Keratinocyte (primary cell): ENCODE measurements at regions not wholly inside any gene's neighbourhood (a gene's known extent, or its start where the extent isn't known, plus 50 kb on each side); places are given as distances from the start of the nearest gene placed in this dataset.

ENCODE experiments used
- DNase-seq: peaks from one replicate; pipeline ENCODE4 v3.0.0-alpha.2; 2011; ENCODE audit warnings: low read depth, missing footprints, low spot score
- FAIRE-seq: peaks from 2 replicates; lab custom pipeline; 2011; peaks lifted over from hg19 to GRCh38; lab: Jason Lieb, UNC
- H2AFZ ChIP-seq: 2 replicates; pipeline ENCODE4 v1.6.0; 2012; ENCODE audit warnings: low read length, control low read depth, inconsistent platforms; ENCODE audit not compliant: control insufficient read depth
- H3K27ac ChIP-seq: 2 replicates; pipeline ENCODE4 v1.5.1; 2011; ENCODE audit warnings: low read length; ENCODE audit not compliant: control insufficient read depth, insufficient read depth
- H3K27me3 ChIP-seq: 3 replicates; pipeline ENCODE4 v1.6.0; 2011; ENCODE audit warnings: low read length; ENCODE audit not compliant: control insufficient read depth, insufficient read depth; ENCODE audit errors: extremely low read depth
- H3K36me3 ChIP-seq, 2 experiments: 2 replicates in 1 of 2; 3 replicates in 1 of 2; pipeline ENCODE4 v1.5.1; 2011; ENCODE audit warnings: low read length in 2 of 2, mild to moderate bottlenecking in 1 of 2; ENCODE audit not compliant: control insufficient read depth in 2 of 2, insufficient read depth in 2 of 2; ENCODE audit errors: extremely low read depth in 1 of 2
- H3K4me1 ChIP-seq: 3 replicates; pipeline ENCODE4 v1.5.1; 2011; ENCODE audit warnings: low read length; ENCODE audit not compliant: control insufficient read depth, insufficient read depth; ENCODE audit errors: extremely low read depth
- H3K4me2 ChIP-seq: 3 replicates; pipeline ENCODE4 v1.6.0; 2011; ENCODE audit warnings: low read depth, low read length; ENCODE audit not compliant: control insufficient read depth, insufficient read depth; ENCODE audit errors: extremely low read depth
- H3K4me3 ChIP-seq, 3 experiments: fragments of 200-600 bp in 1 of 3; sonication (generic) in 1 of 3; 2 replicates in 2 of 3; 3 replicates in 1 of 3; pipeline ENCODE4 v1.5.1; 2011 to 2016; ENCODE audit warnings: low read length in 3 of 3, mild to moderate bottlenecking in 3 of 3, control low read depth in 2 of 3, inconsistent platforms in 1 of 3, low read depth in 1 of 3, mixed read lengths in 1 of 3, mixed run types in 1 of 3, moderate library complexity in 1 of 3; ENCODE audit not compliant: control insufficient read depth in 2 of 3, insufficient read depth in 2 of 3; ENCODE audit errors: extremely low read depth in 1 of 3
- H3K79me2 ChIP-seq: 2 replicates; pipeline ENCODE4 v1.6.0; 2012; ENCODE audit warnings: low read length; ENCODE audit not compliant: control insufficient read depth, insufficient read depth
- H3K9ac ChIP-seq: 3 replicates; pipeline ENCODE4 v1.6.0; 2011; ENCODE audit warnings: low read length; ENCODE audit not compliant: control insufficient read depth, insufficient read depth; ENCODE audit errors: extremely low read depth
- H3K9me1 ChIP-seq: 3 replicates; pipeline ENCODE4 v1.6.0; 2011; ENCODE audit warnings: low read length; ENCODE audit not compliant: control insufficient read depth, insufficient read depth; ENCODE audit errors: extremely low read depth
- H3K9me3 ChIP-seq: 2 replicates; pipeline ENCODE4 v1.5.1; 2012; ENCODE audit warnings: low read depth, low read length; ENCODE audit not compliant: control insufficient read depth
- H4K20me1 ChIP-seq: 3 replicates; pipeline ENCODE4 v1.6.0; 2011; ENCODE audit warnings: low read length; ENCODE audit not compliant: control insufficient read depth, insufficient read depth; ENCODE audit errors: extremely low read depth
- EZH2 ChIP-seq: IDR thresholded peaks from one replicate; pipeline ENCODE4 v1.6.1; 2012; ENCODE audit warnings: inconsistent platforms, mild to moderate bottlenecking, low read length, moderate library complexity
- dilution Hi-C: fragments of 300-500 bp; cut with MboI; formaldehyde crosslinking; loops from one replicate; pipeline ENCODE4 v1.7.0; 2020; ENCODE audit warnings: low sequenced_read_pairs; ENCODE audit not compliant: extremely low pct_ligation_motif_present
- TF ChIP-seq, protein P1 (sequence below), 3 experiments: IDR thresholded peaks in 1 of 3; conservative IDR thresholded peaks in 1 of 3; optimal IDR thresholded peaks in 1 of 3; 2 replicates in 2 of 3; 3 replicates in 1 of 3; pipeline versions ENCODE3 to v1.5.1; 2011; ENCODE audit warnings: low read length in 3 of 3, mild to moderate bottlenecking in 3 of 3, moderate library complexity in 2 of 3, control low read depth in 1 of 3, inconsistent platforms in 1 of 3; ENCODE audit not compliant: insufficient read depth in 2 of 3; ENCODE audit errors: extremely low read depth in 1 of 3

- Histone ChIP-seq H3K9me1 (no peaks in the 10 kb centered on the region), H3K79me2 (no peaks in the 10 kb centered on the region), H3K4me1 (no peaks in the 10 kb centered on the region), H3K27ac (no peak overlapping the region), H3K4me2 (no peak overlapping the region), H4K20me1 (no peaks in the 10 kb centered on the region), H3K27me3 (no peaks in the 10 kb centered on the region), H3K4me3 (no peak overlapping the region), H3K9me3 (no peaks in the 10 kb centered on the region), H3K9ac (no peak overlapping the region), H3K36me3 (no peaks in the 10 kb centered on the region), H2AFZ (no peak overlapping the region)
- FAIRE-seq (no peak), DNase-seq (no peak)
- dilution Hi-C loops = no loop called here
- TF ChIP-seq, protein P1, sequence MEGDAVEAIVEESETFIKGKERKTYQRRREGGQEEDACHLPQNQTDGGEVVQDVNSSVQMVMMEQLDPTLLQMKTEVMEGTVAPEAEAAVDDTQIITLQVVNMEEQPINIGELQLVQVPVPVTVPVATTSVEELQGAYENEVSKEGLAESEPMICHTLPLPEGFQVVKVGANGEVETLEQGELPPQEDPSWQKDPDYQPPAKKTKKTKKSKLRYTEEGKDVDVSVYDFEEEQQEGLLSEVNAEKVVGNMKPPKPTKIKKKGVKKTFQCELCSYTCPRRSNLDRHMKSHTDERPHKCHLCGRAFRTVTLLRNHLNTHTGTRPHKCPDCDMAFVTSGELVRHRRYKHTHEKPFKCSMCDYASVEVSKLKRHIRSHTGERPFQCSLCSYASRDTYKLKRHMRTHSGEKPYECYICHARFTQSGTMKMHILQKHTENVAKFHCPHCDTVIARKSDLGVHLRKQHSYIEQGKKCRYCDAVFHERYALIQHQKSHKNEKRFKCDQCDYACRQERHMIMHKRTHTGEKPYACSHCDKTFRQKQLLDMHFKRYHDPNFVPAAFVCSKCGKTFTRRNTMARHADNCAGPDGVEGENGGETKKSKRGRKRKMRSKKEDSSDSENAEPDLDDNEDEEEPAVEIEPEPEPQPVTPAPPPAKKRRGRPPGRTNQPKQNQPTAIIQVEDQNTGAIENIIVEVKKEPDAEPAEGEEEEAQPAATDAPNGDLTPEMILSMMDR (optimal IDR thresholded peaks at IDR 0.05 in 1 of 3, IDR thresholded peaks at IDR 0.05 in 1 of 3, conservative IDR thresholded peaks at IDR 0.05 in 1 of 3; ENCODE audit: extremely low read depth in 1 of 3, insufficient read depth in 2 of 3, low read length in 3 of 3) = no peak
- no peak for TF ChIP-seq EZH2
Measured at GRCh38 chr13:50686551-50686950, 156.9 kb downstream of the DLEU7 start.

DNA sequence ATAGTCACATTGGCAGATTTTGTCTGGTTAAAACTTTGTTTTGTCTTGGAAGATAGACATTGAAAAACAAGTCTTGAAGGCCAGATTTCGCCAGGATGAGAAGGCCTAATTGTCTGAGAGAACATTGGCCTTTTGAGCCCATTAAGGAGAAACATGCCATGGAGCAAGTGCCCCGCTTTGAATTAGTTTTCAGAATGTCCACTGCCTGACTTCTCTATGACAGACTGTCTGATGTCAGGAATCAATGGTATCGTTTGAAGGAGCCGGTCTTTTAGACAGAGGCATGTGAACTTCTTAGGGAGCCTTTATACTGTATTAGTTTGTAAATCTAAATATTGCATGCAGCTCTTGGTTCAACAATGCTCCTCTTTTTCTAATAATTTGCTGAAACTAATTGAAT is 155.9 kb downstream of the DLEU7 start:
- Histone ChIP-seq H3K4me3 (no peak overlapping the region), H3K9me1 (no peaks in the 10 kb centered on the region), H3K27me3 (no peaks in the 10 kb centered on the region), H3K27ac (no peak overlapping the region), H3K36me3 (no peaks in the 10 kb centered on the region), H3K4me2 (no peak overlapping the region), H3K9ac (no peak overlapping the region), H2AFZ (no peak overlapping the region), H3K79me2 (no peaks in the 10 kb centered on the region), H3K9me3 (no peaks in the 10 kb centered on the region), H3K4me1 (no peaks in the 10 kb centered on the region), H4K20me1 (no peaks in the 10 kb centered on the region)
- TF ChIP-seq, protein P1 (optimal IDR thresholded peaks at IDR 0.05 in 1 of 3, IDR thresholded peaks at IDR 0.05 in 1 of 3, conservative IDR thresholded peaks at IDR 0.05 in 1 of 3; ENCODE audit: extremely low read depth in 1 of 3, insufficient read depth in 2 of 3, low read length in 3 of 3) = no peak
- no peak for TF ChIP-seq EZH2
- no peak for FAIRE-seq
- dilution Hi-C loops = no loop called here
- DNase-seq = no peak
